Lower lobe of right lung (tissue), 2 donors: ENCODE measurements at regions not wholly inside any gene's neighbourhood (a gene's known extent, or its start where the extent isn't known, plus 50 kb on each side); places are given as distances from the start of the nearest gene placed in this dataset.

Source experiments
- ATAC-seq, 2 donors: fragments of 200-7000 bp; cut with Tn5 transposase; one replicate each; pipeline ENCODE4 v1.9.1; 2020 to 2022; ENCODE audit warnings: mild to moderate bottlenecking in 2 of 2, moderate library complexity in 2 of 2
- DNase-seq: peaks from one replicate; pipeline ENCODE4 v3.0.0-alpha.2; 2020
- H3K27ac ChIP-seq: fragments of 200-600 bp; one replicate; pipeline ENCODE4 v1.8.0; 2022
- H3K27me3 ChIP-seq: fragments of 200-600 bp; one replicate; pipeline ENCODE4 v1.8.0; 2022; ENCODE audit warnings: low read depth
- H3K36me3 ChIP-seq: fragments of 200-600 bp; one replicate; pipeline ENCODE4 v1.8.0; 2022; ENCODE audit warnings: mild to moderate bottlenecking
- H3K4me1 ChIP-seq: fragments of 200-600 bp; one replicate; pipeline ENCODE4 v1.8.0; 2022
- H3K4me3 ChIP-seq: fragments of 200-600 bp; one replicate; pipeline ENCODE4 v1.8.0; 2022; ENCODE audit warnings: mild to moderate bottlenecking
- H3K9me3 ChIP-seq: fragments of 200-600 bp; one replicate; pipeline ENCODE4 v1.8.0; 2022
- intact Hi-C: fragments of 100-400 bp; cut with DNase I; formaldehyde crosslinking; loops from one replicate; pipeline ENCODE4 v1.11.0; 2022
- TF ChIP-seq, protein P1 (sequence below): fragments of 200-600 bp; IDR thresholded peaks from one replicate; pipeline ENCODE4 v1.8.0; 2022; ENCODE audit warnings: antibody characterized with exemption, mild to moderate bottlenecking
- donor health status: DM: no; HTN: yes; CAD: no; lungs with severe emphysema.

DNA sequence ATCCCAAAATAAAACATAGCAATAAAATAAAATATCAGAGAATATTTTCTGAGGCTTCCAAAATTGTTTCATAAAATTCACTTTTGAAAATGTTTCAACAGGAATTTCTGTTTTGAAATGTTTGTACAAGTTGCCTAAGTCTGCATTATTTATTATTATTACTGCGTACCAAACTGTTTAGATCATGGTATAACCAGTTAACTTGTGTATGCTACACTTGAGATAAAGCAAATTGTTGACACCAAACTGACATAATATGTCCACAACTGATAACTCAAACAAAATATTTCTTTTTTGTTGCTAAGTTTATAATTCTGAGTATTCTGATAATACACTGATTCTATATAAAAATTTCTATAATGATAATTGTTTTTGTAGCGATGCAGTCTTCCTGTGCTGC is 531.8 kb upstream of the EYS start:
- DNase-seq (no peak), ATAC-seq (no peak)
- H3K36me3 ChIP-seq: no peaks in the 10 kb centered on the region
- no peak overlapping the region for H3K27ac ChIP-seq
- TF ChIP-seq, protein P1, sequence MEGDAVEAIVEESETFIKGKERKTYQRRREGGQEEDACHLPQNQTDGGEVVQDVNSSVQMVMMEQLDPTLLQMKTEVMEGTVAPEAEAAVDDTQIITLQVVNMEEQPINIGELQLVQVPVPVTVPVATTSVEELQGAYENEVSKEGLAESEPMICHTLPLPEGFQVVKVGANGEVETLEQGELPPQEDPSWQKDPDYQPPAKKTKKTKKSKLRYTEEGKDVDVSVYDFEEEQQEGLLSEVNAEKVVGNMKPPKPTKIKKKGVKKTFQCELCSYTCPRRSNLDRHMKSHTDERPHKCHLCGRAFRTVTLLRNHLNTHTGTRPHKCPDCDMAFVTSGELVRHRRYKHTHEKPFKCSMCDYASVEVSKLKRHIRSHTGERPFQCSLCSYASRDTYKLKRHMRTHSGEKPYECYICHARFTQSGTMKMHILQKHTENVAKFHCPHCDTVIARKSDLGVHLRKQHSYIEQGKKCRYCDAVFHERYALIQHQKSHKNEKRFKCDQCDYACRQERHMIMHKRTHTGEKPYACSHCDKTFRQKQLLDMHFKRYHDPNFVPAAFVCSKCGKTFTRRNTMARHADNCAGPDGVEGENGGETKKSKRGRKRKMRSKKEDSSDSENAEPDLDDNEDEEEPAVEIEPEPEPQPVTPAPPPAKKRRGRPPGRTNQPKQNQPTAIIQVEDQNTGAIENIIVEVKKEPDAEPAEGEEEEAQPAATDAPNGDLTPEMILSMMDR: no peak
- H3K4me3 ChIP-seq: no peak overlapping the region
- H3K4me1 ChIP-seq: no peaks in the 10 kb centered on the region
- H3K9me3 ChIP-seq: no peaks in the 10 kb centered on the region
- no peaks in the 10 kb centered on the region for H3K27me3 ChIP-seq
- intact Hi-C loops: no loop called here

DNA sequence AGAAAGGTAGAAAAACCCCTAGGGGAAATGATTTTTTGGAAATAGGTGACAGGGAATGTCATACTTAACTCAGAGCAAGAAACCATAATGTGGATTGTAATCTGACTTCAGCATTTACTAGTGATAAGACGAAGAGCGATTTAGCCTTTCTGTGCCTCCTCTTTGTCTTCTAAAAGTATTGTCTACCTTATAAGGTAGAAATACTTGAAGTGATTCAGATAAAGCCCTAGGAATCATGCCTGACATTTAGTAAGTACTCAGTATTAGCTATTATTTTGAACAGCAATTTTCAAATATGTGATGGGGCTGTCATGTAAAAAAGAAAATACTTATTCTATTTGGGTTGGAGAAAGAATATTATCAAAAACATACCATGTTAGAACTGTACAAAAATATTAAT is 525.9 kb upstream of the EYS start:
- TF ChIP-seq, protein P1: no peak
- Histone ChIP-seq H3K27ac (no peak overlapping the region), H3K36me3 (no peaks in the 10 kb centered on the region), H3K4me1 (no peaks in the 10 kb centered on the region), H3K27me3 (no peaks in the 10 kb centered on the region), H3K4me3 (no peak overlapping the region), H3K9me3 (no peaks in the 10 kb centered on the region)
- no peak for DNase-seq
- intact Hi-C loops: no loop called here
- ATAC-seq: no peak

GRCh38 chr6:66230591-66230990 is 523.6 kb upstream of the EYS start:
- no peak overlapping the region for H3K27ac ChIP-seq
- ATAC-seq: no peak
- no peaks in the 10 kb centered on the region for H3K36me3 ChIP-seq
- no peaks in the 10 kb centered on the region for H3K27me3 ChIP-seq
- H3K4me3 ChIP-seq: no peak overlapping the region
- TF ChIP-seq, protein P1: no peak
- no peaks in the 10 kb centered on the region for H3K4me1 ChIP-seq
- no peaks in the 10 kb centered on the region for H3K9me3 ChIP-seq
- DNase-seq: no peak
- intact Hi-C loops: no loop called here

- Histone ChIP-seq H3K36me3 (no peaks in the 10 kb centered on the region), H3K4me1 (no peaks in the 10 kb centered on the region), H3K27ac (no peak overlapping the region), H3K27me3 (no peaks in the 10 kb centered on the region), H3K4me3 (no peak overlapping the region), H3K9me3 (no peaks in the 10 kb centered on the region)
- DNase-seq (no peak), ATAC-seq (no peak)
- TF ChIP-seq, protein P1: no peak
- intact Hi-C loops: no loop called here
These were observed 519.1 kb upstream of the EYS start for GRCh38 chr6:66226109-66226508.

GRCh38 chr6:66210964-66211363 is 503.9 kb upstream of the EYS start:
- Histone ChIP-seq H3K4me3 (no peak overlapping the region), H3K4me1 (no peaks in the 10 kb centered on the region), H3K9me3 (no peaks in the 10 kb centered on the region), H3K27ac (no peak overlapping the region), H3K27me3 (no peaks in the 10 kb centered on the region), H3K36me3 (no peaks in the 10 kb centered on the region)
- intact Hi-C loops: no loop called here
- no peak for DNase-seq
- TF ChIP-seq, protein P1: no peak
- no peak for ATAC-seq

GRCh38 chr6:66200390-66200789 is 493.4 kb upstream of the EYS start:
- Histone ChIP-seq H3K27ac (no peak overlapping the region), H3K36me3 (no peaks in the 10 kb centered on the region), H3K27me3 (no peaks in the 10 kb centered on the region), H3K9me3 (no peaks in the 10 kb centered on the region), H3K4me3 (no peak overlapping the region), H3K4me1 (no peaks in the 10 kb centered on the region)
- DNase-seq (no peak), ATAC-seq (no peak)
- intact Hi-C loops: no loop called here
- TF ChIP-seq, protein P1: no peak
